H1 (cell line): ENCODE measurements at regions not wholly inside any gene's neighbourhood (a gene's known extent, or its start where the extent isn't known, plus 50 kb on each side); places are given as distances from the start of the nearest gene placed in this dataset.

Source experiments
- CBX5 ChIP-seq: fragments of 300-800, 300-1000 bp; sonication (generic); IDR thresholded peaks from 2 replicates; pipeline ENCODE4 v1.7.1; 2016; ENCODE audit warnings: antibody characterized with exemption, low read length, low read depth
- CEBPB ChIP-seq: IDR thresholded peaks from 2 replicates; pipeline ENCODE4 v1.6.1; 2012; ENCODE audit warnings: low read depth, low read length
- CTCF ChIP-seq, 3 experiments: IDR thresholded peaks; 1 replicate in 2 of 3; 2 replicates in 1 of 3; pipeline versions ENCODE4 v1.5.1 to v1.6.1; 2011; ENCODE audit warnings: low read length in 3 of 3, mild to moderate bottlenecking in 3 of 3, inconsistent platforms in 2 of 3, low read depth in 1 of 3, moderate library complexity in 1 of 3; ENCODE audit not compliant: insufficient read depth in 1 of 3; ENCODE audit errors: control extremely low read depth in 1 of 3
- POLR2A ChIP-seq, 2 experiments: IDR thresholded peaks; 1 replicate in 1 of 2; 2 replicates in 1 of 2; pipeline ENCODE4 v1.6.1; 2011; ENCODE audit warnings: low read depth in 2 of 2, low read length in 2 of 2, mild to moderate bottlenecking in 2 of 2; ENCODE audit errors: control extremely low read depth in 1 of 2
- POLR2AphosphoS5 ChIP-seq: IDR thresholded peaks from 2 replicates; pipeline ENCODE4 v1.6.1; 2011; ENCODE audit warnings: low read depth, low read length
- TAF1 ChIP-seq: IDR thresholded peaks from 2 replicates; pipeline ENCODE4 v1.6.1; 2011; ENCODE audit warnings: mild to moderate bottlenecking, low read depth, low read length

- no peak for TF ChIP-seq POLR2AphosphoS5
- no peak for TF ChIP-seq POLR2A (IDR thresholded peaks at IDR 0.05; ENCODE audit: control extremely low read depth in 1 of 2, low read depth in 2 of 2, low read length in 2 of 2)
- TF ChIP-seq TAF1 = no peak
- no peak for TF ChIP-seq CBX5
- no peak for TF ChIP-seq CTCF (IDR thresholded peaks at IDR 0.05; ENCODE audit: control extremely low read depth in 1 of 3, insufficient read depth in 1 of 3, low read depth in 1 of 3, low read length in 3 of 3)
- no peak for TF ChIP-seq CEBPB
Observed at GRCh38 chr1:191907121-191907520, 251.1 kb upstream of the RGS18 start.
